ENCODE measurements at regions not wholly inside any gene's neighbourhood (a gene's known extent, or its start where the extent isn't known, plus 50 kb on each side); places are given as distances from the start of the nearest gene placed in this dataset.
"Not testable (repeated sequence)": the region's sequence is repeated elsewhere in the genome, so short reads cannot be mapped to it uniquely, and the experiment has no call there.

- H3K27me3 ChIP-seq (ENCODE audit: control insufficient read depth, insufficient read depth, low read length), result peaks cover 3% of the 10 kb centered on the region
- no peak overlapping the region for H3K4me3 ChIP-seq (ENCODE audit: low read depth, low read length)
- FAIRE-seq (no peak), DNase-seq (ENCODE audit: low read depth) (peak; percentile 35)
- no peak for TF ChIP-seq CTCF (IDR thresholded peaks at IDR 0.05; ENCODE audit: insufficient read depth, low read length, severe bottlenecking)
- H3K36me3 ChIP-seq (ENCODE audit: control insufficient read depth, insufficient read depth, low read length), result no peaks in the 10 kb centered on the region
Measured at GRCh38 chr1:60947367-60947766, 135.0 kb upstream of the NFIA start.

- Histone ChIP-seq H3K36me3 (ENCODE audit: control insufficient read depth, insufficient read depth, low read length) (no peaks in the 10 kb centered on the region), H3K27me3 (ENCODE audit: control insufficient read depth, insufficient read depth, low read length) (no peaks in the 10 kb centered on the region), H3K4me3 (ENCODE audit: low read depth, low read length) (no peak overlapping the region)
- no peak for DNase-seq (ENCODE audit: low read depth)
- TF ChIP-seq CTCF (IDR thresholded peaks at IDR 0.05; ENCODE audit: insufficient read depth, low read length, severe bottlenecking), result no peak
- FAIRE-seq, result no peak
Measured at GRCh38 chr1:60942896-60943638, 139.3 kb upstream of the NFIA start.

GRCh38 chr1:60942291-60942690 is 140.1 kb upstream of the NFIA start:
- Histone ChIP-seq H3K4me3 (ENCODE audit: low read depth, low read length) (no peak overlapping the region), H3K36me3 (ENCODE audit: control insufficient read depth, insufficient read depth, low read length) (no peaks in the 10 kb centered on the region), H3K27me3 (ENCODE audit: control insufficient read depth, insufficient read depth, low read length) (no peaks in the 10 kb centered on the region)
- peak; percentile 83 for DNase-seq (ENCODE audit: low read depth)
- TF ChIP-seq CTCF (IDR thresholded peaks at IDR 0.05; ENCODE audit: insufficient read depth, low read length, severe bottlenecking), result no peak
- FAIRE-seq, result peak; percentile 96

- H3K36me3 ChIP-seq (ENCODE audit: control insufficient read depth, insufficient read depth, low read length); DNase-seq (ENCODE audit: low read depth); FAIRE-seq; H3K27me3 ChIP-seq (ENCODE audit: control insufficient read depth, insufficient read depth, low read length); H3K4me3 ChIP-seq (ENCODE audit: low read depth, low read length): not testable (repeated sequence)
Measured at GRCh38 chr1:60940685-60941084, 141.7 kb upstream of the NFIA start.

- DNase-seq (ENCODE audit: low read depth), result no peak
- no peak for TF ChIP-seq CTCF (IDR thresholded peaks at IDR 0.05; ENCODE audit: insufficient read depth, low read length, severe bottlenecking)
Measured at GRCh38 chr1:60937720-60938119, 144.6 kb upstream of the NFIA start.

GRCh38 chr1:60936591-60937342 is 145.6 kb upstream of the NFIA start:
- DNase-seq (ENCODE audit: low read depth) (no peak), FAIRE-seq (peak; percentile 58)
- Histone ChIP-seq H3K36me3 (ENCODE audit: control insufficient read depth, insufficient read depth, low read length) (no peaks in the 10 kb centered on the region), H3K4me3 (ENCODE audit: low read depth, low read length) (no peak overlapping the region), H3K27me3 (ENCODE audit: control insufficient read depth, insufficient read depth, low read length) (no peaks in the 10 kb centered on the region)
- TF ChIP-seq CTCF (IDR thresholded peaks at IDR 0.05; ENCODE audit: insufficient read depth, low read length, severe bottlenecking), result no peak

More at GRCh38 chr1:60937720-60938119, 144.6 kb upstream of the NFIA start:
- no peak overlapping the region for H3K4me3 ChIP-seq (ENCODE audit: low read depth, low read length)
- no peak for FAIRE-seq
- no peaks in the 10 kb centered on the region for H3K36me3 ChIP-seq (ENCODE audit: control insufficient read depth, insufficient read depth, low read length)
- no peaks in the 10 kb centered on the region for H3K27me3 ChIP-seq (ENCODE audit: control insufficient read depth, insufficient read depth, low read length)

Data from bronchial epithelial cell (primary cell).